Adipocyte (in vitro differentiated cells): ENCODE measurements at regions not wholly inside any gene's neighbourhood (a gene's known extent, or its start where the extent isn't known, plus 50 kb on each side); places are given as distances from the start of the nearest gene placed in this dataset.
A peak's percentile ranks its signal among the peaks of the same experiment; 100 is the strongest.

Experiments
- DNase-seq: peaks from one replicate; pipeline ENCODE4 v3.0.0-alpha.2; 2015; ENCODE audit warnings: low read depth
- H3K27me3 ChIP-seq: replicated peaks from 2 replicates; pipeline ENCODE4 v1.7.0; 2013; ENCODE audit warnings: mild to moderate bottlenecking, low read length, moderate library complexity; ENCODE audit not compliant: control insufficient read depth, insufficient read depth
- H3K36me3 ChIP-seq: 2 replicates; pipeline ENCODE4 v1.7.0; 2013; ENCODE audit warnings: low read length, mild to moderate bottlenecking, moderate library complexity; ENCODE audit not compliant: control insufficient read depth, insufficient read depth, severe bottlenecking
- H3K4me1 ChIP-seq: 2 replicates; pipeline ENCODE4 v1.7.0; 2013; ENCODE audit warnings: mild to moderate bottlenecking, low read length, moderate library complexity; ENCODE audit not compliant: control insufficient read depth, insufficient read depth
- H3K4me3 ChIP-seq: 2 replicates; pipeline ENCODE4 v1.7.0; 2013; ENCODE audit warnings: mild to moderate bottlenecking, low read length, moderate library complexity
- H3K9ac ChIP-seq: 2 replicates; pipeline ENCODE4 v1.7.0; 2013; ENCODE audit warnings: mild to moderate bottlenecking, low read length, moderate library complexity
- H3K9me3 ChIP-seq: 2 replicates; pipeline ENCODE4 v1.7.0; 2013; ENCODE audit warnings: mild to moderate bottlenecking, low read length, moderate library complexity; ENCODE audit not compliant: control insufficient read depth

GRCh38 chr21:34022627-34023335 is 50.6 kb upstream of the MRPS6 start:
- H3K9ac ChIP-seq: no peak overlapping the region
- DNase-seq: no peak
- H3K9me3 ChIP-seq: peaks cover 21% of the 10 kb centered on the region
- no peaks in the 10 kb centered on the region for H3K36me3 ChIP-seq
- H3K4me1 ChIP-seq: no peaks in the 10 kb centered on the region
- H3K27me3 ChIP-seq: no peaks in the 10 kb centered on the region
- H3K4me3 ChIP-seq: no peak overlapping the region

GRCh38 chr21:34021726-34022125 is 51.7 kb upstream of the MRPS6 start:
- DNase-seq: no peak
- H3K9me3 ChIP-seq: peaks cover 20% of the 10 kb centered on the region
- H3K4me1 ChIP-seq: no peaks in the 10 kb centered on the region
- H3K27me3 ChIP-seq: no peaks in the 10 kb centered on the region
- no peak overlapping the region for H3K9ac ChIP-seq
- H3K36me3 ChIP-seq: no peaks in the 10 kb centered on the region
- H3K4me3 ChIP-seq: no peak overlapping the region

- H3K9ac ChIP-seq: no peak overlapping the region
- H3K9me3 ChIP-seq: peaks cover 20% of the 10 kb centered on the region
- H3K4me1 ChIP-seq: no peaks in the 10 kb centered on the region
- H3K36me3 ChIP-seq: no peaks in the 10 kb centered on the region
- no peak overlapping the region for H3K4me3 ChIP-seq
- no peak for DNase-seq
- no peaks in the 10 kb centered on the region for H3K27me3 ChIP-seq
Observed at GRCh38 chr21:34020983-34021553, 52.3 kb upstream of the MRPS6 start.

GRCh38 chr21:34020005-34020847 is 53.2 kb upstream of the MRPS6 start:
- Histone ChIP-seq H3K9ac (no peak overlapping the region), H3K4me1 (no peaks in the 10 kb centered on the region), H3K9me3 (peaks cover 28% of the 10 kb centered on the region), H3K4me3 (no peak overlapping the region), H3K36me3 (no peaks in the 10 kb centered on the region), H3K27me3 (no peaks in the 10 kb centered on the region)
- no peak for DNase-seq

GRCh38 chr21:34019402-34019801 is 54.0 kb upstream of the MRPS6 start:
- H3K4me3 ChIP-seq: no peak overlapping the region

GRCh38 chr21:34018910-34019309 is 54.5 kb upstream of the MRPS6 start:
- Histone ChIP-seq H3K27me3 (no peaks in the 10 kb centered on the region), H3K9ac (no peak overlapping the region), H3K9me3 (peaks cover 39% of the 10 kb centered on the region), H3K4me1 (no peaks in the 10 kb centered on the region), H3K4me3 (no peak overlapping the region), H3K36me3 (no peaks in the 10 kb centered on the region)
- DNase-seq: no peak

More at GRCh38 chr21:34019402-34019801, 54.0 kb upstream of the MRPS6 start:
- H3K4me1 ChIP-seq: no peaks in the 10 kb centered on the region
- H3K9me3 ChIP-seq: peaks cover 34% of the 10 kb centered on the region
- H3K36me3 ChIP-seq: no peaks in the 10 kb centered on the region
- H3K9ac ChIP-seq: no peak overlapping the region
- no peaks in the 10 kb centered on the region for H3K27me3 ChIP-seq
- no peak for DNase-seq

- Histone ChIP-seq H3K36me3 (no peaks in the 10 kb centered on the region), H3K9ac (no peak overlapping the region), H3K4me1 (no peaks in the 10 kb centered on the region), H3K9me3 (peaks cover 47% of the 10 kb centered on the region), H3K4me3 (no peak overlapping the region), H3K27me3 (no peaks in the 10 kb centered on the region)
- DNase-seq: no peak
Observed at GRCh38 chr21:34018185-34018584, 55.2 kb upstream of the MRPS6 start.

- peak overlapping the region; percentile 24 for H3K4me3 ChIP-seq
- DNase-seq: no peak
- H3K27me3 ChIP-seq: no peaks in the 10 kb centered on the region
- no peaks in the 10 kb centered on the region for H3K4me1 ChIP-seq
- peaks cover 55% of the 10 kb centered on the region for H3K9me3 ChIP-seq
- no peak overlapping the region for H3K9ac ChIP-seq
- H3K36me3 ChIP-seq: no peaks in the 10 kb centered on the region
Observed at GRCh38 chr21:34017039-34017961, 56.1 kb upstream of the MRPS6 start.

GRCh38 chr21:34012640-34013039 is 60.7 kb upstream of the MRPS6 start:
- Histone ChIP-seq H3K9me3 (peaks cover 82% of the 10 kb centered on the region), H3K4me1 (no peaks in the 10 kb centered on the region), H3K9ac (no peak overlapping the region), H3K4me3 (no peak overlapping the region), H3K36me3 (no peaks in the 10 kb centered on the region), H3K27me3 (no peaks in the 10 kb centered on the region)
- no peak for DNase-seq

- H3K27me3 ChIP-seq: no peaks in the 10 kb centered on the region
Observed at GRCh38 chr21:34011660-34012059, 61.7 kb upstream of the MRPS6 start.

More at GRCh38 chr21:34011660-34012059, 61.7 kb upstream of the MRPS6 start:
- peaks cover 78% of the 10 kb centered on the region for H3K9me3 ChIP-seq
- H3K4me3 ChIP-seq: no peak overlapping the region
- H3K9ac ChIP-seq: no peak overlapping the region
- H3K36me3 ChIP-seq: no peaks in the 10 kb centered on the region
- H3K4me1 ChIP-seq: no peaks in the 10 kb centered on the region
- no peak for DNase-seq
